Coronary artery (tissue), 2 donors: ENCODE measurements at regions not wholly inside any gene's neighbourhood (a gene's known extent, or its start where the extent isn't known, plus 50 kb on each side); places are given as distances from the start of the nearest gene placed in this dataset.

Source experiments
- DNase-seq: peaks from one replicate; pipeline ENCODE4 v3.0.0-alpha.2; 2017; ENCODE audit warnings: low spot score
- H3K27ac ChIP-seq, 2 donors: fragments of 200-600 bp; sonication (generic); one replicate each; pipeline ENCODE4 v1.5.1; 2016 to 2019
- H3K4me3 ChIP-seq: fragments of 200-600 bp; sonication (generic); 2 replicates; pipeline ENCODE4 v1.5.1; 2016; ENCODE audit warnings: mild to moderate bottlenecking, moderate library complexity
- CTCF ChIP-seq: fragments of 200-600 bp; sonication (generic); IDR thresholded peaks from one replicate; pipeline ENCODE4 v1.5.1; 2019; ENCODE audit warnings: antibody characterized with exemption

- no peak overlapping the region for H3K4me3 ChIP-seq
- DNase-seq: no peak
- no peak overlapping the region for H3K27ac ChIP-seq
- no peak for TF ChIP-seq CTCF
Observed at GRCh38 chr2:139098961-139099360, 318.8 kb upstream of the NXPH2 start.

GRCh38 chr2:139083121-139083520 is 302.9 kb upstream of the NXPH2 start:
- Histone ChIP-seq H3K4me3 (no peak overlapping the region), H3K27ac (no peak overlapping the region)
- no peak for DNase-seq
- no peak for TF ChIP-seq CTCF

- Histone ChIP-seq H3K27ac (no peak overlapping the region), H3K4me3 (no peak overlapping the region)
- DNase-seq: no peak
- TF ChIP-seq CTCF: no peak
Observed at GRCh38 chr2:139080244-139080643, 300.1 kb upstream of the NXPH2 start.

GRCh38 chr2:139079311-139079710 is 299.1 kb upstream of the NXPH2 start:
- no peak for TF ChIP-seq CTCF
- DNase-seq: no peak
- no peak overlapping the region for H3K27ac ChIP-seq
- no peak overlapping the region for H3K4me3 ChIP-seq

GRCh38 chr2:139078376-139078775 is 298.2 kb upstream of the NXPH2 start:
- Histone ChIP-seq H3K4me3 (no peak overlapping the region), H3K27ac (no peak overlapping the region)
- DNase-seq: no peak
- no peak for TF ChIP-seq CTCF

- Histone ChIP-seq H3K27ac (no peak overlapping the region), H3K4me3 (no peak overlapping the region)
- no peak for TF ChIP-seq CTCF
- no peak for DNase-seq
Observed at GRCh38 chr2:139077099-139077737, 297.0 kb upstream of the NXPH2 start.

GRCh38 chr2:139067874-139068273 is 287.7 kb upstream of the NXPH2 start:
- DNase-seq: no peak
- no peak for TF ChIP-seq CTCF
- no peak overlapping the region for H3K27ac ChIP-seq
- no peak overlapping the region for H3K4me3 ChIP-seq
